Trophoblast cell (in vitro differentiated cells and primary cell): ENCODE measurements at regions not wholly inside any gene's neighbourhood (a gene's known extent, or its start where the extent isn't known, plus 50 kb on each side); places are given as distances from the start of the nearest gene placed in this dataset.
"Not testable (repeated sequence)": the region's sequence is repeated elsewhere in the genome, so short reads cannot be mapped to it uniquely, and the experiment has no call there.

Experiments
- DNase-seq, 2 donors: peaks; one replicate each; pipeline ENCODE4 v3.0.0-alpha.2; 2016
- H2AFZ ChIP-seq: 2 replicates; pipeline ENCODE4 v1.6.1; 2013; ENCODE audit warnings: low read length, moderate library complexity, mild to moderate bottlenecking; ENCODE audit not compliant: insufficient read depth, poor library complexity
- H2AK5ac ChIP-seq: 2 replicates; pipeline ENCODE4 v1.6.1; 2013; ENCODE audit warnings: mild to moderate bottlenecking, low read length
- H2BK120ac ChIP-seq: 2 replicates; pipeline ENCODE4 v1.6.1; 2013; ENCODE audit warnings: low read length, mild to moderate bottlenecking, moderate library complexity; ENCODE audit not compliant: insufficient read depth, poor library complexity
- H2BK12ac ChIP-seq: 2 replicates; pipeline ENCODE4 v1.6.1; 2013; ENCODE audit warnings: mild to moderate bottlenecking, low read length, moderate library complexity
- H2BK5ac ChIP-seq: 2 replicates; pipeline ENCODE4 v1.6.1; 2013; ENCODE audit warnings: low read length, low read depth, moderate library complexity, mild to moderate bottlenecking; ENCODE audit not compliant: poor library complexity
- H3K14ac ChIP-seq: 2 replicates; pipeline ENCODE4 v1.6.1; 2013; ENCODE audit warnings: mild to moderate bottlenecking, low read length
- H3K18ac ChIP-seq: 2 replicates; pipeline ENCODE4 v1.6.1; 2013; ENCODE audit warnings: mild to moderate bottlenecking, low read length
- H3K23ac ChIP-seq: 2 replicates; pipeline ENCODE4 v1.6.1; 2013; ENCODE audit warnings: low read length
- H3K27ac ChIP-seq: 2 replicates; pipeline ENCODE4 v1.5.1; 2013; ENCODE audit warnings: low read depth, mild to moderate bottlenecking, inconsistent platforms, low read length, moderate library complexity
- H3K27me3 ChIP-seq: 2 replicates; pipeline ENCODE4 v1.6.1; 2013; ENCODE audit warnings: inconsistent platforms, mild to moderate bottlenecking, low read length, moderate library complexity; ENCODE audit not compliant: insufficient read depth
- H3K36me3 ChIP-seq, 2 experiments: 1 replicate in 1 of 2; 2 replicates in 1 of 2; pipeline ENCODE4 v1.6.1; 2013; ENCODE audit warnings: low read length in 2 of 2, mild to moderate bottlenecking in 2 of 2, moderate library complexity in 1 of 2; ENCODE audit not compliant: insufficient read depth in 2 of 2, control insufficient read depth in 1 of 2
- H3K4ac ChIP-seq: 2 replicates; pipeline ENCODE4 v1.6.1; 2013; ENCODE audit warnings: low read depth, mild to moderate bottlenecking, low read length, moderate library complexity
- H3K4me1 ChIP-seq, 2 experiments: 1 replicate in 1 of 2; 2 replicates in 1 of 2; pipeline ENCODE4 v1.6.1; 2013; ENCODE audit warnings: low read length in 2 of 2, mild to moderate bottlenecking in 2 of 2, moderate library complexity in 1 of 2; ENCODE audit not compliant: insufficient read depth in 2 of 2, control insufficient read depth in 1 of 2
- H3K4me2 ChIP-seq: 2 replicates; pipeline ENCODE4 v1.6.1; 2013; ENCODE audit warnings: inconsistent platforms, mild to moderate bottlenecking, low read length, moderate library complexity
- H3K4me3 ChIP-seq: 2 replicates; pipeline ENCODE4 v1.5.1; 2013; ENCODE audit warnings: mild to moderate bottlenecking, low read depth, low read length, inconsistent platforms
- H3K79me1 ChIP-seq: one replicate; pipeline ENCODE4 v1.6.1; 2013; ENCODE audit warnings: low read length
- H3K79me2 ChIP-seq: 2 replicates; pipeline ENCODE4 v1.6.1; 2013; ENCODE audit warnings: low read length, mild to moderate bottlenecking; ENCODE audit not compliant: control insufficient read depth, insufficient read depth, poor library complexity
- H3K9ac ChIP-seq: 2 replicates; pipeline ENCODE4 v1.6.1; 2013; ENCODE audit warnings: mild to moderate bottlenecking, low read length
- H3K9me3 ChIP-seq: 2 replicates; pipeline ENCODE4 v1.6.1; 2013; ENCODE audit warnings: low read depth, mild to moderate bottlenecking, control low read depth, inconsistent platforms, low read length; ENCODE audit not compliant: insufficient read depth
- H4K12ac ChIP-seq: 2 replicates; pipeline ENCODE4 v1.6.1; 2013; ENCODE audit warnings: low read depth, mild to moderate bottlenecking, low read length, moderate library complexity
- H4K8ac ChIP-seq: 2 replicates; pipeline ENCODE4 v1.6.1; 2013; ENCODE audit warnings: low read depth, mild to moderate bottlenecking, low read length, moderate library complexity
- H4K91ac ChIP-seq: one replicate; pipeline ENCODE4 v1.6.1; 2013; ENCODE audit warnings: low read depth, mild to moderate bottlenecking, low read length, moderate library complexity
- WGBS: extraction: QIAGEN DNeasy Blood & Tissue Kit; methylation state at CpG from one replicate; pipeline ENCODE4 v1.1.7; 2013; ENCODE audit warnings: missing lambda C conversion rate; ENCODE audit not compliant: insufficient read length, insufficient coverage; ENCODE audit errors: extremely low coverage; 5-methylcytosine and 5-hydroxymethylcytosine counted together

DNA sequence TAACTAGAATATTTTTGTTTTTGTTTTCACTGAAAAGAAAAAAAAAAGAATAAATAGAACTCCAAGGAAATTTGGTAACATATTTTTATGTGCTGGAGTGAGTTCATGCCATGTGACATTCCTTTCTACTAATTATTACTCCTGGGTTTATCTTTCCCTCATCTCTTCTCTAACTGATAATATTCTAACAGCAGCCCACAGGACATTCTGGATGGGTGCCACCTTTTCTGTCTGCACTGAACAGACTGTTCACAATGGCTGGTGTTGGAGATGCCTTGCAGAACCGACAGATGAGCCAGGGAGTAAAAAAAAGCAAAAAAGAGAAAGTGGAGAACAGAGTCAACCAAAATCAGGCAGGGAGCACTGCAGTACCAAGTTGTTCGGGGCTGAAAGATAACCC is 151.3 kb downstream of the OR4M2 start:
- H3K79me1 ChIP-seq = no peaks in the 10 kb centered on the region
- no peaks in the 10 kb centered on the region for H3K4me1 ChIP-seq
- WGBS = no CpG with 5 or more reads among the region's 2 CpGs
- H3K79me2 ChIP-seq = no peaks in the 10 kb centered on the region
- H2BK12ac ChIP-seq = no peak overlapping the region
- no peaks in the 10 kb centered on the region for H3K27me3 ChIP-seq
- no peak overlapping the region for H3K18ac ChIP-seq
- H3K4ac ChIP-seq = no peak overlapping the region
- no peak overlapping the region for H2BK120ac ChIP-seq
- no peak overlapping the region for H3K27ac ChIP-seq
- H3K9ac ChIP-seq = no peak overlapping the region
- no peak overlapping the region for H4K12ac ChIP-seq
- H3K36me3 ChIP-seq = no peaks in the 10 kb centered on the region
- no peak for DNase-seq
- no peak overlapping the region for H4K8ac ChIP-seq
- H2AFZ ChIP-seq = no peak overlapping the region
- H2AK5ac ChIP-seq = no peak overlapping the region
- H3K14ac ChIP-seq = no peak overlapping the region
- no peak overlapping the region for H3K4me2 ChIP-seq
- no peak overlapping the region for H3K23ac ChIP-seq
- peaks cover 35% of the 10 kb centered on the region for H3K9me3 ChIP-seq
- no peak overlapping the region for H3K4me3 ChIP-seq
- H4K91ac ChIP-seq = no peak overlapping the region
- H2BK5ac ChIP-seq = no peak overlapping the region

DNA sequence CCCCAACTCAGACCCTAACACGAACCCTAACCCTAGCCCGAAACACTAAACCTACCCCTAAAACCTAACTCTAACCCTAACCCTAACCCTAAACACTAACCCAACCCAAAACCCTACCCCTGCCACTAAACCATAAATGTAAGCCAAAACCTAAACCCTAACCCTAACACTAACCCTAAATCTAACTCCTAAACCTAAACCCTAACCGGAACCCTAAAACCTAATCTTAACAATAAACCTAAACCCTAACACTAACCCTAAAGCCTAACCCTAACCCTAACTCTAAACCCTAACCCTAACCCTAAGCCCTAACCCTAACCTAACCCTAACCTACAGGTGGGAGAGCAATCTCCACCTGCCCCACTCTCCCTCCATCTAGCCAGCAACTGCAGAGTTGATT is 152.3 kb downstream of the OR4M2 start:
- Histone ChIP-seq H2BK5ac (no peak overlapping the region), H2AK5ac (no peak overlapping the region), H3K36me3 (no peaks in the 10 kb centered on the region), H3K27me3 (no peaks in the 10 kb centered on the region), H4K8ac (no peak overlapping the region), H2AFZ (no peak overlapping the region), H3K9ac (no peak overlapping the region), H2BK120ac (no peak overlapping the region), H3K4me3 (no peak overlapping the region), H3K4me2 (no peak overlapping the region), H3K14ac (no peak overlapping the region), H3K9me3 (peaks cover 32% of the 10 kb centered on the region), H3K27ac (no peak overlapping the region), H4K12ac (no peak overlapping the region), H3K79me1 (no peaks in the 10 kb centered on the region), H3K79me2 (no peaks in the 10 kb centered on the region), H3K4me1 (no peaks in the 10 kb centered on the region), H2BK12ac (no peak overlapping the region), H4K91ac (no peak overlapping the region), H3K4ac (no peak overlapping the region), H3K18ac (no peak overlapping the region), H3K23ac (no peak overlapping the region)
- DNase-seq = no peak
- WGBS = 100% methylated on average over 3 of the region's 3 CpGs

DNA sequence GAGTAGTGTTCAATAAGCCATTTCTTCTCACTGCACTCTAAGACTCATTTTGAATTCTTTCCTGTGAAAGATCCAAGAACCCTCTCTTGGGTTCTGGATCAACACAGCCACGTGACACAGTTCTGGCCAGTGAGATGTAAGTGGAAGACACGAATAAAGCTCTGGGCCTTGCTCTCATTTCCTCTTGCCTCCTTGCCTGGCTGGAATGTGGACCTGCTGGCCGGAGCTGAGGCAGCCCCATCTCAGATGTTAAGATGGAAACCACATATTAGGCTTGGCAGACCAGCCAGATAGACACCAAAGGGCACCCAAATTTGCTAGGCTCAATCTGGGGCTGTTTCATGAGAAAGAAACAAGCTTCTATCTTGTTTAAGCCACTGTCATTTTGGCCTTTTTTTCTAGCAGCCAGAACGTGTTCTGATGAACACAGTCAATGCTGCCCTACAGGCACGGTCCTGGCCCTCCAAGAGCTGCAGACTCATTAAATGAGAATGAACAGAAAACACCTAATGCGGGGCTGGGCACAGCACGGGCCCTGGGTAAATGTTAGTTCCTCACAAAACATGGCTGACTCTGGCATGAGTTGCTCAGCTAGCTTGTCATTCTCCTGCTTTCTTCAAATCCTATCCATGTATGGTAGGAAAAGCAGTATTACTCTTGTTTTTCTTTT is 155.1 kb downstream of the OR4M2 start:
- not testable (repeated sequence) for H3K27me3 ChIP-seq, H3K18ac ChIP-seq, H3K23ac ChIP-seq, H3K4me3 ChIP-seq, H3K4ac ChIP-seq, DNase-seq, H3K27ac ChIP-seq, H2AK5ac ChIP-seq, H3K14ac ChIP-seq, H3K4me2 ChIP-seq, H4K91ac ChIP-seq, H3K4me1 ChIP-seq, H2BK12ac ChIP-seq, H3K79me1 ChIP-seq, H2BK120ac ChIP-seq, H3K36me3 ChIP-seq, H4K12ac ChIP-seq, H2AFZ ChIP-seq, H3K9ac ChIP-seq, H2BK5ac ChIP-seq, H4K8ac ChIP-seq, H3K79me2 ChIP-seq
- no CpG with 5 or more reads among the region's 7 CpGs for WGBS
- peaks cover 33% of the 10 kb centered on the region for H3K9me3 ChIP-seq

DNA sequence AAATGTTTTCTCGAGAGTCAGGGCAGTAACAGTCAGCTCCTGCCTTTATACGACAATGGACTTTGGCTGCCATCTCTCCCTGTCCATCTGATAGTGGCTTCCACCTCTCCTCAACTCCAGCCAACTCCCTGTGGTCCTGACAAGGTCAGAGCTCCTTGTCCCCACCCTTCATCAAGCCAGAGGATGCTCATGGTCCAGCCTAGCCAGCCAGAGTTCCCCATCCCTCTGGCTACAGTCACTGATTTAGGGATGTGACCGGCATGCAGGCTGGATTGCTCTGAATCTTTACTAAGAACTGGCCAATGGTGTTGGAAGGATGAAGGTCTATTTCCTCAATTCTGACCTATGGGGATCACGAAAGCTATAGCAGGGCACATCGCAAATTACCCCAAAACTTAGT is 156.1 kb downstream of the OR4M2 start:
- no peaks in the 10 kb centered on the region for H3K79me1 ChIP-seq
- DNase-seq = no peak
- H3K9me3 ChIP-seq = peaks cover 38% of the 10 kb centered on the region
- H3K79me2 ChIP-seq = no peaks in the 10 kb centered on the region
- H3K4me2 ChIP-seq = no peak overlapping the region
- no peak overlapping the region for H2AFZ ChIP-seq
- WGBS = no CpG with 5 or more reads among the region's 5 CpGs
- H3K27ac ChIP-seq = no peak overlapping the region
- H2BK12ac ChIP-seq = no peak overlapping the region
- no peak overlapping the region for H4K8ac ChIP-seq
- no peak overlapping the region for H3K23ac ChIP-seq
- no peaks in the 10 kb centered on the region for H3K27me3 ChIP-seq
- H3K18ac ChIP-seq = no peak overlapping the region
- H2BK5ac ChIP-seq = no peak overlapping the region
- H2BK120ac ChIP-seq = no peak overlapping the region
- H4K12ac ChIP-seq = no peak overlapping the region
- H3K4me3 ChIP-seq = no peak overlapping the region
- no peak overlapping the region for H3K9ac ChIP-seq
- no peaks in the 10 kb centered on the region for H3K4me1 ChIP-seq
- H2AK5ac ChIP-seq = no peak overlapping the region
- no peak overlapping the region for H4K91ac ChIP-seq
- H3K14ac ChIP-seq = no peak overlapping the region
- no peak overlapping the region for H3K4ac ChIP-seq
- no peaks in the 10 kb centered on the region for H3K36me3 ChIP-seq
